HG02623 (cell line): ENCODE measurements at regions not wholly inside any gene's neighbourhood (a gene's known extent, or its start where the extent isn't known, plus 50 kb on each side); places are given as distances from the start of the nearest gene placed in this dataset.
"Not testable (repeated sequence)": the region's sequence is repeated elsewhere in the genome, so short reads cannot be mapped to it uniquely, and the experiment has no call there.

ENCODE experiments used
- ATAC-seq: cut with Tn5 transposase; IDR thresholded peaks from one replicate; pipeline ENCODE4 v1.9.1; 2021; ENCODE audit warnings: moderate library complexity; ENCODE audit not compliant: unreplicated experiment

- ATAC-seq: no peak
These were observed 170.9 kb downstream of the POLR1F start for GRCh38 chr7:19537942-19538401.

GRCh38 chr7:19533266-19533665 is 175.6 kb downstream of the POLR1F start:
- no peak for ATAC-seq

- ATAC-seq: no peak
These were observed 178.0 kb downstream of the POLR1F start for GRCh38 chr7:19530852-19531251.

GRCh38 chr7:19530261-19530660 is 178.6 kb downstream of the POLR1F start:
- ATAC-seq: no peak

- no peak for ATAC-seq
These were observed 182.2 kb downstream of the POLR1F start for GRCh38 chr7:19526639-19527038.

GRCh38 chr7:19522486-19522885 is 186.4 kb downstream of the POLR1F start:
- ATAC-seq: no peak

- ATAC-seq: no peak
These were observed 188.4 kb downstream of the POLR1F start for GRCh38 chr7:19520392-19520791.

GRCh38 chr7:19519443-19520021 is 189.3 kb downstream of the POLR1F start:
- ATAC-seq: no peak

GRCh38 chr7:19517546-19517945 is 191.3 kb downstream of the POLR1F start:
- ATAC-seq: not testable (repeated sequence)

GRCh38 chr7:19508821-19509220 is 200.0 kb downstream of the POLR1F start:
- ATAC-seq: no peak

GRCh38 chr7:19508124-19508523 is 200.7 kb downstream of the POLR1F start:
- no peak for ATAC-seq

GRCh38 chr7:19491821-19492452 is 216.9 kb downstream of the POLR1F start:
- ATAC-seq: peak; percentile 69

GRCh38 chr7:19491371-19491770 is 217.5 kb downstream of the POLR1F start:
- ATAC-seq: no peak

GRCh38 chr7:19489162-19489820 is 219.5 kb downstream of the POLR1F start:
- no peak for ATAC-seq

GRCh38 chr7:19488056-19488455 is 220.8 kb downstream of the POLR1F start:
- no peak for ATAC-seq

- no peak for ATAC-seq
These were observed 226.2 kb downstream of the POLR1F start for GRCh38 chr7:19482628-19483027.

- ATAC-seq: no peak
These were observed 228.5 kb downstream of the POLR1F start for GRCh38 chr7:19480383-19480782.

- no peak for ATAC-seq
These were observed 238.8 kb downstream of the POLR1F start for GRCh38 chr7:19470031-19470430.

- no peak for ATAC-seq
These were observed 243.0 kb downstream of the POLR1F start for GRCh38 chr7:19465861-19466260.

- no peak for ATAC-seq
These were observed 244.1 kb downstream of the POLR1F start for GRCh38 chr7:19464751-19465150.

GRCh38 chr7:19464241-19464640 is 244.6 kb downstream of the POLR1F start:
- no peak for ATAC-seq

- ATAC-seq: no peak
These were observed 245.3 kb downstream of the POLR1F start for GRCh38 chr7:19463581-19463980.
